ENCODE measurements at regions not wholly inside any gene's neighbourhood (a gene's known extent, or its start where the extent isn't known, plus 50 kb on each side); places are given as distances from the start of the nearest gene placed in this dataset.

DNA sequence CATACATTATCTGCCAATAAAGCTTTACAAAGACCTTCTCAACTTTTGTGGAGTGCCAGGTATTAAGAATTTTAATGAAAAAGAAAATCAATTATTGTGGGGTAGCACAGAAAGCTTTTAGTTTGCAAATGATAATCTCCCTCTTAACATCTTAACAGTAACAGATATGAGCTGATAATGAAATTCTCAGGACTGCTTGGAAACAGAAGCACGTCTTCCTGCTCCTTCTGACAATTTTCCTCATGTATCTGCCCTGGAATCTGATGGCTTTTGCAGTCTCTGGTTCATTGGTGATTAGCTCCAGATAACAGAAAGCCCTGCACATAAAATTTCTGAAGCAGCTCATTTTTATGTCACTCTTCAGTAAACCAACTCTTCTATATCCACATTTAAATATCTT lies 432.4 kb upstream of the PDZRN3 start:
- Histone ChIP-seq H3K27ac (ENCODE audit: low read depth in 1 of 2, low read length in 2 of 2) (no peak overlapping the region), H3K9me3 (ENCODE audit: control insufficient read depth in 4 of 4, low read length in 3 of 4) (no peaks in the 10 kb centered on the region), H3K4me3 (ENCODE audit: low read depth in 1 of 3, low read length in 3 of 3) (no peak overlapping the region), H3K4me1 (ENCODE audit: control insufficient read depth in 4 of 4, insufficient read depth in 4 of 4, low read length in 3 of 4) (no peaks in the 10 kb centered on the region), H3K27me3 (ENCODE audit: control insufficient read depth in 4 of 4, insufficient read depth in 4 of 4, low read length in 3 of 4) (no peaks in the 10 kb centered on the region), H3K36me3 (ENCODE audit: control insufficient read depth in 4 of 4, insufficient read depth in 3 of 4, low read depth in 1 of 4, low read length in 3 of 4) (no peaks in the 10 kb centered on the region), H3K9ac (ENCODE audit: low read depth in 1 of 2, low read length in 2 of 2) (no peak overlapping the region)
- 79% methylated on average over 1 of the region's 1 CpG for WGBS
- TF ChIP-seq YY1 (IDR thresholded peaks at IDR 0.05) (no peak), GABPA (IDR thresholded peaks at IDR 0.05 in 1 of 2, conservative IDR thresholded peaks at IDR 0.05 in 1 of 2) (no peak), HNF4G (IDR thresholded peaks at IDR 0.05) (no peak), FOXA1 (IDR thresholded peaks at IDR 0.05) (no peak), RAD21 (IDR thresholded peaks at IDR 0.05) (no peak), SP1 (IDR thresholded peaks at IDR 0.05) (no peak), EGR1 (IDR thresholded peaks at IDR 0.05; ENCODE audit: low read depth in 2 of 2) (no peak)
- TF ChIP-seq, protein P1, sequence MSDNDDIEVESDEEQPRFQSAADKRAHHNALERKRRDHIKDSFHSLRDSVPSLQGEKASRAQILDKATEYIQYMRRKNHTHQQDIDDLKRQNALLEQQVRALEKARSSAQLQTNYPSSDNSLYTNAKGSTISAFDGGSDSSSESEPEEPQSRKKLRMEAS (IDR thresholded peaks at IDR 0.05), result no peak
- TF ChIP-seq, protein P2, sequence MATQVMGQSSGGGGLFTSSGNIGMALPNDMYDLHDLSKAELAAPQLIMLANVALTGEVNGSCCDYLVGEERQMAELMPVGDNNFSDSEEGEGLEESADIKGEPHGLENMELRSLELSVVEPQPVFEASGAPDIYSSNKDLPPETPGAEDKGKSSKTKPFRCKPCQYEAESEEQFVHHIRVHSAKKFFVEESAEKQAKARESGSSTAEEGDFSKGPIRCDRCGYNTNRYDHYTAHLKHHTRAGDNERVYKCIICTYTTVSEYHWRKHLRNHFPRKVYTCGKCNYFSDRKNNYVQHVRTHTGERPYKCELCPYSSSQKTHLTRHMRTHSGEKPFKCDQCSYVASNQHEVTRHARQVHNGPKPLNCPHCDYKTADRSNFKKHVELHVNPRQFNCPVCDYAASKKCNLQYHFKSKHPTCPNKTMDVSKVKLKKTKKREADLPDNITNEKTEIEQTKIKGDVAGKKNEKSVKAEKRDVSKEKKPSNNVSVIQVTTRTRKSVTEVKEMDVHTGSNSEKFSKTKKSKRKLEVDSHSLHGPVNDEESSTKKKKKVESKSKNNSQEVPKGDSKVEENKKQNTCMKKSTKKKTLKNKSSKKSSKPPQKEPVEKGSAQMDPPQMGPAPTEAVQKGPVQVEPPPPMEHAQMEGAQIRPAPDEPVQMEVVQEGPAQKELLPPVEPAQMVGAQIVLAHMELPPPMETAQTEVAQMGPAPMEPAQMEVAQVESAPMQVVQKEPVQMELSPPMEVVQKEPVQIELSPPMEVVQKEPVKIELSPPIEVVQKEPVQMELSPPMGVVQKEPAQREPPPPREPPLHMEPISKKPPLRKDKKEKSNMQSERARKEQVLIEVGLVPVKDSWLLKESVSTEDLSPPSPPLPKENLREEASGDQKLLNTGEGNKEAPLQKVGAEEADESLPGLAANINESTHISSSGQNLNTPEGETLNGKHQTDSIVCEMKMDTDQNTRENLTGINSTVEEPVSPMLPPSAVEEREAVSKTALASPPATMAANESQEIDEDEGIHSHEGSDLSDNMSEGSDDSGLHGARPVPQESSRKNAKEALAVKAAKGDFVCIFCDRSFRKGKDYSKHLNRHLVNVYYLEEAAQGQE (IDR thresholded peaks at IDR 0.05), result no peak
- TF ChIP-seq, protein P3, sequence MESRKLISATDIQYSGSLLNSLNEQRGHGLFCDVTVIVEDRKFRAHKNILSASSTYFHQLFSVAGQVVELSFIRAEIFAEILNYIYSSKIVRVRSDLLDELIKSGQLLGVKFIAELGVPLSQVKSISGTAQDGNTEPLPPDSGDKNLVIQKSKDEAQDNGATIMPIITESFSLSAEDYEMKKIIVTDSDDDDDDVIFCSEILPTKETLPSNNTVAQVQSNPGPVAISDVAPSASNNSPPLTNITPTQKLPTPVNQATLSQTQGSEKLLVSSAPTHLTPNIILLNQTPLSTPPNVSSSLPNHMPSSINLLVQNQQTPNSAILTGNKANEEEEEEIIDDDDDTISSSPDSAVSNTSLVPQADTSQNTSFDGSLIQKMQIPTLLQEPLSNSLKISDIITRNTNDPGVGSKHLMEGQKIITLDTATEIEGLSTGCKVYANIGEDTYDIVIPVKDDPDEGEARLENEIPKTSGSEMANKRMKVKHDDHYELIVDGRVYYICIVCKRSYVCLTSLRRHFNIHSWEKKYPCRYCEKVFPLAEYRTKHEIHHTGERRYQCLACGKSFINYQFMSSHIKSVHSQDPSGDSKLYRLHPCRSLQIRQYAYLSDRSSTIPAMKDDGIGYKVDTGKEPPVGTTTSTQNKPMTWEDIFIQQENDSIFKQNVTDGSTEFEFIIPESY (IDR thresholded peaks at IDR 0.05), result no peak
- TF ChIP-seq, protein P4, sequence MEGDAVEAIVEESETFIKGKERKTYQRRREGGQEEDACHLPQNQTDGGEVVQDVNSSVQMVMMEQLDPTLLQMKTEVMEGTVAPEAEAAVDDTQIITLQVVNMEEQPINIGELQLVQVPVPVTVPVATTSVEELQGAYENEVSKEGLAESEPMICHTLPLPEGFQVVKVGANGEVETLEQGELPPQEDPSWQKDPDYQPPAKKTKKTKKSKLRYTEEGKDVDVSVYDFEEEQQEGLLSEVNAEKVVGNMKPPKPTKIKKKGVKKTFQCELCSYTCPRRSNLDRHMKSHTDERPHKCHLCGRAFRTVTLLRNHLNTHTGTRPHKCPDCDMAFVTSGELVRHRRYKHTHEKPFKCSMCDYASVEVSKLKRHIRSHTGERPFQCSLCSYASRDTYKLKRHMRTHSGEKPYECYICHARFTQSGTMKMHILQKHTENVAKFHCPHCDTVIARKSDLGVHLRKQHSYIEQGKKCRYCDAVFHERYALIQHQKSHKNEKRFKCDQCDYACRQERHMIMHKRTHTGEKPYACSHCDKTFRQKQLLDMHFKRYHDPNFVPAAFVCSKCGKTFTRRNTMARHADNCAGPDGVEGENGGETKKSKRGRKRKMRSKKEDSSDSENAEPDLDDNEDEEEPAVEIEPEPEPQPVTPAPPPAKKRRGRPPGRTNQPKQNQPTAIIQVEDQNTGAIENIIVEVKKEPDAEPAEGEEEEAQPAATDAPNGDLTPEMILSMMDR (IDR thresholded peaks at IDR 0.05; ENCODE audit: low read depth, low read length, missing input control), result no peak
- TF ChIP-seq, protein P5, sequence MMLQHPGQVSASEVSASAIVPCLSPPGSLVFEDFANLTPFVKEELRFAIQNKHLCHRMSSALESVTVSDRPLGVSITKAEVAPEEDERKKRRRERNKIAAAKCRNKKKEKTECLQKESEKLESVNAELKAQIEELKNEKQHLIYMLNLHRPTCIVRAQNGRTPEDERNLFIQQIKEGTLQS (IDR thresholded peaks at IDR 0.05), result no peak
- no peak for DNase-seq (ENCODE audit: low spot score)

DNA sequence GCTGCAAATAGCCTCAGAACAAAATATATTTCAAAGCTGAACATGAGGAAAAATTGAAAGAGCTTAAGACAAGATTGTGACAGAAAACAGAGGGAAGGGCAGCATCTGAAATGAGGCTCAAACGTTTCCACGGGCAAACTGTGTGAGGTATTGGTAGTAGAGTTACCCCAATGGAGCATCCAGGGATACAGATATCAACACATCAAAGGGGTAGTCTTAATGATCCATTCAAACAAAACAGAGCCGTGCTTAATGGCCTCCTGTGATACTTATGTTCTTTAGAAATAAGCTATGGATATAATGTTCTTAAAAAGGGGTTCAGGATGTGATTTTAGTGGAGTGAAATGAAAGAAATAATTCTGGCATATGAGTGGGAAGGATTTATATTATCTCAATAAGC lies 430.3 kb upstream of the PDZRN3 start:
- Histone ChIP-seq H3K4me3 (ENCODE audit: low read depth in 1 of 3, low read length in 3 of 3) (no peak overlapping the region), H3K27me3 (ENCODE audit: control insufficient read depth in 4 of 4, insufficient read depth in 4 of 4, low read length in 3 of 4) (no peaks in the 10 kb centered on the region), H3K36me3 (ENCODE audit: control insufficient read depth in 4 of 4, insufficient read depth in 3 of 4, low read depth in 1 of 4, low read length in 3 of 4) (no peaks in the 10 kb centered on the region), H3K9me3 (ENCODE audit: control insufficient read depth in 4 of 4, low read length in 3 of 4) (no peaks in the 10 kb centered on the region), H3K4me1 (ENCODE audit: control insufficient read depth in 4 of 4, insufficient read depth in 4 of 4, low read length in 3 of 4) (no peaks in the 10 kb centered on the region), H3K27ac (ENCODE audit: low read depth in 1 of 2, low read length in 2 of 2) (no peak overlapping the region), H3K9ac (ENCODE audit: low read depth in 1 of 2, low read length in 2 of 2) (no peak overlapping the region)
- 58% methylated on average over 3 of the region's 3 CpGs for WGBS
- no peak for DNase-seq (ENCODE audit: low spot score)
- TF ChIP-seq, protein P1 (IDR thresholded peaks at IDR 0.05), result no peak
- TF ChIP-seq, protein P3 (IDR thresholded peaks at IDR 0.05), result no peak
- TF ChIP-seq RXRA (IDR thresholded peaks at IDR 0.05), result no peak
- TF ChIP-seq FOXA2 (IDR thresholded peaks at IDR 0.05), result no peak
- TF ChIP-seq, protein P5 (IDR thresholded peaks at IDR 0.05), result no peak
- no peak for TF ChIP-seq SP1 (IDR thresholded peaks at IDR 0.05)
- TF ChIP-seq HNF4A (conservative IDR thresholded peaks at IDR 0.05), result no peak
- no peak for TF ChIP-seq EGR1 (IDR thresholded peaks at IDR 0.05; ENCODE audit: low read depth in 2 of 2)
- TF ChIP-seq TAF1 (conservative IDR thresholded peaks at IDR 0.05), result no peak
- no peak for TF ChIP-seq YY1 (IDR thresholded peaks at IDR 0.05)
- TF ChIP-seq FOXA1 (IDR thresholded peaks at IDR 0.05), result no peak
- TF ChIP-seq, protein P2 (IDR thresholded peaks at IDR 0.05), result no peak
